ENCODE measurements at regions not wholly inside any gene's neighbourhood (a gene's known extent, or its start where the extent isn't known, plus 50 kb on each side); places are given as distances from the start of the nearest gene placed in this dataset.

- no peak overlapping the region for H3K4me3 ChIP-seq
- no peaks in the 10 kb centered on the region for H3K9me3 ChIP-seq
- TF ChIP-seq CTCF (IDR thresholded peaks at IDR 0.05): no peak
- intact Hi-C loops (cut with DNase I; ENCODE audit: low total_unique reads): no loop called here
- no peaks in the 10 kb centered on the region for H3K36me3 ChIP-seq
- no peak overlapping the region for H3K27ac ChIP-seq
- no peak for DNase-seq
- no peaks in the 10 kb centered on the region for H3K4me1 ChIP-seq
- no peaks in the 10 kb centered on the region for H3K27me3 ChIP-seq
Observed at GRCh38 chr1:57795886-57796285, 372.0 kb upstream of the DAB1 start.

- no peak for DNase-seq
- no peak for TF ChIP-seq CTCF (IDR thresholded peaks at IDR 0.05)
- Histone ChIP-seq H3K27me3 (no peaks in the 10 kb centered on the region), H3K36me3 (no peaks in the 10 kb centered on the region), H3K4me3 (no peak overlapping the region), H3K27ac (no peak overlapping the region), H3K9me3 (no peaks in the 10 kb centered on the region), H3K4me1 (no peaks in the 10 kb centered on the region)
- intact Hi-C loops (cut with DNase I; ENCODE audit: low total_unique reads): no loop called here
Observed at GRCh38 chr1:57794078-57794477, 370.2 kb upstream of the DAB1 start.

GRCh38 chr1:57791497-57791896, 367.6 kb upstream of the DAB1 start:
- H3K27ac ChIP-seq: no peak overlapping the region
- no peaks in the 10 kb centered on the region for H3K4me1 ChIP-seq
- TF ChIP-seq CTCF (IDR thresholded peaks at IDR 0.05): no peak
- DNase-seq: no peak
- intact Hi-C loops (cut with DNase I; ENCODE audit: low total_unique reads): no loop called here
- no peaks in the 10 kb centered on the region for H3K36me3 ChIP-seq
- H3K4me3 ChIP-seq: no peak overlapping the region
- H3K9me3 ChIP-seq: no peaks in the 10 kb centered on the region
- no peaks in the 10 kb centered on the region for H3K27me3 ChIP-seq

- TF ChIP-seq CTCF (IDR thresholded peaks at IDR 0.05): no peak
- intact Hi-C loops (cut with DNase I; ENCODE audit: low total_unique reads): no loop called here
- DNase-seq: no peak
- Histone ChIP-seq H3K27ac (no peak overlapping the region), H3K9me3 (no peaks in the 10 kb centered on the region), H3K4me1 (no peaks in the 10 kb centered on the region), H3K27me3 (no peaks in the 10 kb centered on the region), H3K36me3 (no peaks in the 10 kb centered on the region), H3K4me3 (no peak overlapping the region)
Observed at GRCh38 chr1:57789936-57790335, 366.1 kb upstream of the DAB1 start.

DNA sequence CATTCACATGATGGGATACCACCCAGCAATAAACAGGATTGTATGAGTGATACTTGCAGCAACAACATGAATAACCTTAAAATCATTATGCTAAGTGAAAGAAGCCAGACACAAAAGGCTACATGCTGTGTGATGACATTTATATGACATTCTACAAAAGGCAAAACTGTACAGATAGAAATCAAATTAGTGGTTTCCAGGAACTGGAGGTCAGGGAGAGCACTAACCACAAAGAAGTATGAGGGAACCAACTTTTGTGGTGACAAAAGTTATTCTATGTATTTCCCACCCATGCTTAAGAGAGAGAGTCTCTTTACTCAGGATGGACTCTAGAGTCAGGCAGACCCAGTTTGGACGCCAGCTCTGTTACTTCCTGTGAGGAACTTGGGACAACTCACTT, 364.5 kb upstream of the DAB1 start:
- no peak for DNase-seq
- Histone ChIP-seq H3K4me3 (no peak overlapping the region), H3K36me3 (no peaks in the 10 kb centered on the region), H3K27me3 (no peaks in the 10 kb centered on the region), H3K4me1 (no peaks in the 10 kb centered on the region), H3K9me3 (no peaks in the 10 kb centered on the region), H3K27ac (no peak overlapping the region)
- no peak for TF ChIP-seq CTCF (IDR thresholded peaks at IDR 0.05)
- intact Hi-C loops (cut with DNase I; ENCODE audit: low total_unique reads): no loop called here

DNA sequence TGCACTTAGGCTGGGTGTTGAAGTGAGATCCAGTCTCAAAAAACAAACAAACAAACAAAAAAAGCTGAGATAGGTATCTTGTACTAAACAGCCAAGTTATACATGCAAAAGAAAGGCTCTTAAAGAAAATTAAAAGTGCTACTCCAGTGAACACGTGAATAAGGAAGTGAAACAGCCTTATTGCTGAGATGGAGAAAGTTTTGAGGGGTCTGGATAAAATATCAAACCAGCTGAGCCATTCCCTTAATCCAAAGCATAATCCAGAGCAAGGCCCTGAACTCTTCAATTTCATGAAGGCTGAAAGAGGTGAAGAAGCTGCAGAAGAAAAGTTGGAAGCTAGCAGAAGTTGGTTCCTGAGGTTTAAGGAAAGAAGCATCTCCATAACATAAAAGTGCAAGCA, 360.5 kb upstream of the DAB1 start:
- no peak overlapping the region for H3K27ac ChIP-seq
- no peak for DNase-seq
- H3K4me1 ChIP-seq: no peaks in the 10 kb centered on the region
- no peaks in the 10 kb centered on the region for H3K9me3 ChIP-seq
- no peak for TF ChIP-seq CTCF (IDR thresholded peaks at IDR 0.05)
- H3K36me3 ChIP-seq: no peaks in the 10 kb centered on the region
- intact Hi-C loops (cut with DNase I; ENCODE audit: low total_unique reads): no loop called here
- H3K27me3 ChIP-seq: no peaks in the 10 kb centered on the region
- H3K4me3 ChIP-seq: no peak overlapping the region
